HG02852 (cell line): ENCODE measurements at regions not wholly inside any gene's neighbourhood (a gene's known extent, or its start where the extent isn't known, plus 50 kb on each side); places are given as distances from the start of the nearest gene placed in this dataset.
"Not testable (repeated sequence)": the region's sequence is repeated elsewhere in the genome, so short reads cannot be mapped to it uniquely, and the experiment has no call there.

Experiments used
- ATAC-seq: cut with Tn5 transposase; IDR thresholded peaks from one replicate; pipeline ENCODE4 v1.9.1; 2021; ENCODE audit warnings: mild to moderate bottlenecking, moderate library complexity; ENCODE audit not compliant: unreplicated experiment

DNA sequence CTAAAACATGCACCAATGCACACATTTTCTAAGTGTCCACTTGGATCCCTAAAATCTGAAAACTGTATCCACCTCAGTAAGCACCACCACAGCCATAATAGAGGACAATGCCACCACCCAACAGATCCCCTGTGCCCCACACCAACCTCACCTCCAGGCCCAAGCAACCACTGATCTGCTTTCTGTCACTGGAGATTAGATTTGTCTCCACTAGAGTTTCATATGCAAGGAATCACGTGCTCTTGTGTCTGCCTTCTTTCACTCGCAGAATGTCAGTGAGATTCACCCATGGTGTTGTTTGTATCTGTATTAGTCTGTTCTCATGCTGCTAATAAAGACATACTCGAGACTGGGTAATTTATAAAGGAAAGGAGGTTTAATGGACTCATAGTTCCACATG lies 216.1 kb upstream of the WWC1 start:
- ATAC-seq, result no peak

DNA sequence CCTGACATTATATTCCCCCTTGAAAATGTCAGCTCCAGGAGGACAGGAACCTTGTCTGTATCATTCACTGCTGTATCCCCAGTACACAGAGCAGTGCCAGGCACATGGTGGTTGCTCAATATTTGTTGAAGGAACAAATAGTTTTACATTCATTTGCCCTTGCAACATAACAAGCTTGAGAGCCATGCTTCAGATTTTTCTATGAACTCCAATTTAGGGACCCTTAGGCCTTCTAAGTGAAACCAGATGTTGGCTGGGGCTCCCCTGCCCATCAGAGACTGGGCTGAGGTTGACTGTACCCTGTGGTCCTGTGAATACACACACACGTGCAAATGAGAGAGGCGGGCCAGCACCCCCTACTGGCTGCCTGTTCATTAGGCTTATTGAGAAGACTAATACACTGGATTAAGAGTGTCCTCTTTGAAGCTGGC lies 214.9 kb upstream of the WWC1 start:
- ATAC-seq, result no peak

DNA sequence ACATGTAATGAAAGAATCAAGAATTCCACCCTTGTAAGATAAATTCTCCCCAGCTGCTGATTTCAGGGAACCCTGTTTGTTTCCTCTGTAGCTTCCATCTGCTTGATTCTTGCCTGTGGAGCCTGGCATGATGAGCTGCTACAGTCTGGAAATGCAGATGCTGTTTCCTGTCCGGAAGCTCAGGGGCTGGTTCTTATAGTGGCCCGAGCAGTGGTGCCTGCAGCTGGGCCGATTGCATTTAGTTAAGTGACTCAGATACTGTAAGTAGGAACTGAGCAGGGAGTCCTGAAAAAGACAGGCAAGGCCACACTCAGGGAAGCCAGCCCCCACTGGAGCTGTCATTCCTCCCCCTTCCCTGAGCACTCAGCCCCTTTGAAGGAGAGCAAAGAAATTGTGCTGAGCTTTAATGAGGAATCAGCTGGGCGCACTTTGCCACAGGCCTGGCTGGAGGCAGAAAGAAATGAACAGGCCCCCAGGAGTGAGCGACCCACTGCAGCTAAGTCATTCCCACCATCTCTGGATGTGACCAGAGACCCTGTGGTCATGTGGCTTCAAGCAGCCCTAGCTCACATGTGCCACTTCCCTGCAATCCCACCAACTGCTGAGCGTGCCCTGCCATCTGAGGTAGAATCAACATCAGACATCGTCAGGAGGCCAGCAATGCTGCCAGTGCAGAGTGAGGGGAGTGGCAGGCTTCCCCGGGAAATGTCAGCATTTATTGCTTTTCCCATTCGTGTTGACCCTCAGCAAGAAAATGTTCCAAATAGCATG lies 206.0 kb upstream of the WWC1 start:
- no peak for ATAC-seq

DNA sequence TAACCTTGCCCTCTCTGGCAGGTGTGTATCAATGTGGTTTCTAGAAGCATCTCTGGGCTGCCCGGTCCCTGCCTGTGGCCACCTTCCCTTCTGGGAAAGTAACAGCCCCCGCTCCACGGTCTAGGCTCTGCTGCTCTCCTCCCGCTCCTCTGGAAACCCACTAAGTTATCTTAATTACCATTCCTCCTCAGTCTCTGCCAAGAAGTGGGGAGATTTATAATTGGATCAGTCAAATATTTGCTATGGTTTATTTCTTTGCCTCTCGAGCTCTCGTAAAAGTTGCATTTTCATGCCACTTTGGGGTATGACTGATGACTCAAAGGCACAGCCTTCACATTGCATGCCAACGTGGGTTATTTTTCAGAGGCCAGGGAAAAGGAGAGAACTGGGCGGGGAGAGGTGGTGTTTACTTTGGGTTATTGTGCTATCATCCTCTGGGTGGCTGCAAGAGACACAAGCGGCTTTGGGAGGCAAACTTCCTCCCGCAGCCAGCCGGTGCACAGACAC lies 205.3 kb upstream of the WWC1 start:
- ATAC-seq, result no peak

DNA sequence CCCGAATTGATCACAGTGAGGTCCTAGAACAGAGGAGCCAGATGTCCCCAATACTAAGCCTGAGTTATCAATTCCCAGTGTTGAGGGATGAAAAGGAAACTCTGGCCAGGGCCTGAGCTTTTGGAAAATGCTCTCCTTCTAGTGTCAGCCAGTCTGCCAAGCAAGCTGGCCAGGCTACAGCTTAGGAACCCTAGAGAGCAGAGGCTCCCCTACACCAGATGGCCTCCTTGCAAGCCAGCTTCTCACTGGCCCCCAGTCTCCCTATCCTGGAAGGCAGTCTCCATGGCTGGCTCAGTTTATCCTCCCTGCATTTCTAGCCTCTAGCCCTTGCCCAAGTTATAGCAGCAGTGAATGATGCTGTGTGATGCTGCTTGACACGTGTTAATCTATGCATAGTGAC lies 204.7 kb upstream of the WWC1 start:
- no peak for ATAC-seq

DNA sequence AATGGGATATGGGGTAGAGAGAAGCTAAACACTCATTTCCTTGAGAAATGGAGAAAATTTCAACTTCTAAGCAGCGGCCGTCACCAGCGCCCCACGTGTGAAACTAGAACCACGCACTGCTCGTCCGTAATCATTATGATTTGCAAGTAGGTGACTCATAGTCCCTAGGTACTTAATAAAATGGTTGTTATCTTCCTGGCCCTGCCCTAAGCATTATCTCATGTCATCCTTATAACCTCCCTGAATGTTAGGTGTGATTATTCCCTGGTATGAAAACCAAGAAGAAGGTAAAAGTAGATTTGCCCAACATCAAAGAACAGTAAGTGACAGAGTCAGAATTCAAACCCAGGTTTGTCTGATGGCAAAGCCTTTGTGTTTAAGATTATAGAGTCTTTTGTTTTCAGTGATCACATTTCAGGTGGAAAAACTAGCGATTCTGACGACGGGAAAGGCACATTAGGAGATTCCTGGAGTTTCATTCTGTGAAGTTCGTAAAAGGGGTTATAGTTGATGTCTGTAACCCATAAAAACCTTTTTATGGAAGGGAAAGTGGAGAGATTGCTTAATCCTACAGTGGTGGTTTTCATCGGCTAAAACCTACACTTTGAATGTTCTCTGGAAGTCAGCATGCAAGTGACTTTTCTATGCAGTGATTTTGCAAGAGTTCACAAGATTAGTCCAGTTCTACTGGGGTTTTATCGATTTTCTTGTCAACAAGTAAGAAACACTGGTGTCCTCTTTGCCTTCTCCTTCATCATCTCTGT lies 202.9 kb upstream of the WWC1 start:
- no peak for ATAC-seq

DNA sequence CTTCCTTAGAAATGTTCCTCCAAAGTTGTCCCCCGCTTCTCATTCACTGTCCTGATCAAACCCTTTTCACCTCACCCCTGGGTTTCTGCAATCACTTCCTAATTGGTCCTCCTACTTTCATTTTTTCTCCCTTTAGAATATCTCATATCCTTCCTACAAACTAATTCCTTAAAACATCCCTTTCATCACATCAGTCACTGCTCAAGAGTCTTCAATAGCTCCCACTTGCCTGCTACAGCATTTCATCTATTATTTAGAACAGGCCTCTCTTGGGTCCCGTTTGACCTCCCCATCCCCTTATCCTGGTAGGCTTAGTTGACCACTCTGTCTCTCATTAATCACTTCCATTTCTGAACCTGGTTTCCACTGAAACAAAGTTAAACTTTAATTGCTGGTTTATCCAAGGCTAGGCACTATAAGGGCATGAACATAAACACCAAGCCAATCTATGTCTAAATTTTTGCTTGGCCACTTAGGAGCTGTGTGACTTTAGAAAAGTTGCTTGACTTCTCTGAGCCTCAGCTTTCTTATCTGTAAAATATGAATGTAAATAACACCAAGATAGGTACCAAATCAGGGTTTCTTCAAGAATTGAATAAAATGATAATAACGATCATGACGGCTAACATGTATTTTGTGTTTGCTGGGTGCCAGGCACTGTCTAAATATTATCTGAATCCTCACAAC lies 202.1 kb upstream of the WWC1 start:
- ATAC-seq, result no peak

DNA sequence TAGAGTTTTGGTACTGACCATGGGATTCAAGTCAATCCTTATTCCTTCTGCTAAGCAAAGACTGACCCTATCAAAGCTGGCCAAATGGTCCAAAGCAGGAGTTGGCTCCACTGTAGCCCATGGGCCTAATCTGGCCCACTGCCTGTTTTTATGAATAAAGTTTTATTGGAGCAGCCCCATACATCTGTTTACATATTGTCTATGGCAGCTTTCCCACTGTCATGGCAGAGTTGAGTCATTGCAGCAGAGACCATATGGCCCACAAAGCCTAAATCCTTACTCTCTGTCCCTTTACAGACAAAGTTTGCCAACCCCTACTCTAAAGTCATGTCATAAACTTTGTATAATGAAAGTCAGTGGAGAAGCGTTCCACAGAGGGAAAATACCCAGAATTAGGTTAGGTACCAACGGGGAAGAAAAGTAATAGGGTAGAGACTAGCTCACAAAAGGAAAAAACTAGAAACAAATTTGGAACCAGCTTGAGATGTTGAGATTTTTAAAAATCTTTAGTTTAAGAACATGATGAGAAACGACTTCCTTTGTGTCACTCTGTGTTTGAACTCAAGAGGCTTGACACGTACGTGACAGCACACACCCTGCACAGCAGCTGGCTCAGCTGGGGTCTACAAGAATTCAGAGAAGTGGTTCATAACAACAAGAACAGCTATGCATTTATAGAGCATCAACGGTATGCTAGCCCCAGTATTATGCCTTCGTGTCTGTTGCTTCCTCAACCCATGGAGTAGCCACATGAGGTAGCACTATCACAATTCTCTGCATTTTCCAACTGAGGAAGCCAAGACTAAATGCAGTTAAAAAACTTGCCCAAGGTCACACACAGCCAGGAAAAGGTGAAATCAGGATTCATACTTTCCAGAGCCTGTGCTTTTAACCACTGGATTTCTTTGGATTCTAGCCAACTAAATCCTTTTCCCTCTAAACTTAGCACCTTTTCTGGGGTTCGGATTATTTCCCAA lies 198.9 kb upstream of the WWC1 start:
- ATAC-seq, result no peak

DNA sequence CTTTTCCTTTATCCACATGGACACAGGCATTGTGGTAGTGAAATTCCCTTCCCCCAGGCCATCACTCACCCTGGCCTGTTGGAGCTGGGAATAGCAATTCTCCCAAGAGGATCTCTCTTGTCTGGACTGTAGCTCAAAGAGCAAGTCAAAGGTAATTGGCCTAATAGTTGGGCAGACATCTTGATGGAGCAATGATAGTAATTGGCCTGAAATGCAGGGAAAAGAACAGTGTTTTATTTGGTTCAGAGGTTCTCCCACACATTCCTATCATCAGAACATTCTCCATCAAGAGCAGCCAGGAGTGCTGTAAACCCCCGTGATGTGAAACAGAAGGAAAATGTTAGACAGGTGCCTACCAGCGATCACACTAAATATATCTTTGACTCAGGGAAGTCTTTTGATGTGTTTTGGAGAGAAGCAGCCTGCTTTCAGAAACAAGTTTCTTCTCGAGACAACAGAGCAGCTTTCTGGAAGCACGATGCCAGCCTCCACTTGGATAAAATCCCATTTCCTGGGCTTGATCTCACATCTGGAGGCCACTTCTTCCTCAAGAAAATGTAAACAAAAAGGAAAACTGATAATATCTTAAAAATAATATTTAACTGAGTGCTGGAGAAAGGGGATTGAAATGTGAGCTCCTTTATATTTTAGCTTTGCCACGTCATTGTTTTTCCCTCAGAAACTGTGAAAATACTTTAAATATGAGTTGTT lies 198.1 kb upstream of the WWC1 start:
- ATAC-seq, result no peak

DNA sequence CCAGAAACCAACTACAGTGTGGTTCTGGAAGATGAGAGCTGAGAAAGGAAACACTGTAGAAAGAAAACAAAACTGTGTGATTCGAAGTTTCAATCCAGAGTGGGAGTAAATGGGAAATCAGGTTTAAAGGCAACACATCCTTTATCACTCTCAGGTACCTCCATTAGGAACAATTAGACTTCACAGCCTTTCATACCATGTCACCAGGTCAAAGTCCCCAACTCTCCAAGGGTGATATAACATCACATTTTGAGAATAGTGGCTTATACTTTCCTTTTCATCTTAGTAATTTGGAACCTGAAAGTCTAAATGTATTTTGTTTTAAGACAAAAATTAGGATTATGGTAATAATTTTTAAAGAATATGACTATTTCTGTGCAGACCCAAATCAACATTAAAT lies 194.9 kb upstream of the WWC1 start:
- ATAC-seq, result no peak

DNA sequence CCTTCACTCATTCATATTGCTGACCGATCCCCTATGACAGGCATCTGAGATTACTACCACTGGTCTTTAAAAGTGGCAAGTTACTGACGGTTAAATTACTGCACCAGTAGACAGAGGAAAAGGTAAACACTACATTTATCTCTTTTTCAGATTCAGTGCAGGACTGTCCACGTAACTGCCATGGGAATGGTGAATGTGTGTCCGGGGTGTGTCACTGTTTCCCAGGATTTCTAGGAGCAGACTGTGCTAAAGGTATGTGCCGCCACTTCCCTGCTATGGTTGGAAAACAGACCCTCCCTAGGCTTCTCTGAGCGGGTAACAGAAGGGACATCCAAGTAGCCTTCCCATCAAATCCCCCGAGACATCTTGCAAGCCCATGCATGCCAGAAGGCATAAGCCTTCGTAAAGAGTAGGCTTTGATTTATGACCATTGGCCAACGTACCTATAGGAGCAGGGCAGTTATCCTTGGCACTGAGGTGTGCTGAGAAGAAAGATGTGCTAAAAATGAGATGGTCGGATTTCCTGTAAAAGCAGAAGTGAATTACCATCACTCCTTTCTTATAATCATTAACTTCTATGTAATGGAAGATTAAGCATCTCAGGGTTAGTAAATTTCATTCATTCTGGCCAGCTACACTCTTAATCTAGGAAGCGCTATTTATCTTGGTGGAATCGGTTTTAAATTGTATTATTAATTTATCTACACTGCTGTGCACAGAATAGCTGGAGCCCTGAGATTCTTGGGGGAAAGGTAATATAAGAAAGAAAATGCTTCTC lies 193.4 kb upstream of the WWC1 start:
- ATAC-seq, result no peak

DNA sequence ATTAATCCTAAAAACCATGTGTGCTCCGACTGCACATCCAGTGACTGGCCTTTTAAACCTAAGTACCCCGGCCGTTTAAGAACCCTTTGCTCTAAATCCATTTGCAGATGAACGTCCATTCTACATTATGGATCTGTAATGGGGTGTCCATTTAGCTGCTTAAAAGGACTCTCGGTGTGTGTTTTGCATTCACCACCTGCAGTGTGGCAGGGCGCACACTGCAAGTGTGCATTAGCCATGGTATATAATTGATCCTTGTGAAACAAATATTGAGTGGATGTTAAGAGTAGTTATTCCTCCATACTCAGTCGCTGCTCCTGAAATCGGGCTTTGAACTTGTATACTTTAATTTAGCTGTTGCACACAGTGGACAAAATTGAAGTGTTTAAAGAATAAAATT lies 190.1 kb upstream of the WWC1 start:
- ATAC-seq, result no peak

DNA sequence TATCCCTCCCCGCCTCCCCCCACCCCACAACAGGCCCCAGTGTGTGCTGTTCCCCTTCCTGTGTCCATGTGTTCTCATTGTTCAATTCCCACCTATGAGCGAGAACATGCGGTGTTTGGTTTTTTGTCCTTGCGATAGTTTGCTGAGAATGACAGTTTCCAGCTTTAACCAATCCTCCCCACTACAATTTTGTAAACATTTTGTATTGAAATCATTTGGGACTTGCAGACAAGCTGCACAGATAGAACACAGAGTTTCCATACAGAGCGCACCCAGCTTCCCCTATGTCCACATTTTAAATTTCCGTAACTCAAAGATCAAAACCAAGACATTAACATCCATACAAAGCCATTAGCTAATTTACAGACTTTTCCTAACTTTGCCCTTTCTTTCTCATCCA lies 188.4 kb upstream of the WWC1 start:
- not testable (repeated sequence) for ATAC-seq

DNA sequence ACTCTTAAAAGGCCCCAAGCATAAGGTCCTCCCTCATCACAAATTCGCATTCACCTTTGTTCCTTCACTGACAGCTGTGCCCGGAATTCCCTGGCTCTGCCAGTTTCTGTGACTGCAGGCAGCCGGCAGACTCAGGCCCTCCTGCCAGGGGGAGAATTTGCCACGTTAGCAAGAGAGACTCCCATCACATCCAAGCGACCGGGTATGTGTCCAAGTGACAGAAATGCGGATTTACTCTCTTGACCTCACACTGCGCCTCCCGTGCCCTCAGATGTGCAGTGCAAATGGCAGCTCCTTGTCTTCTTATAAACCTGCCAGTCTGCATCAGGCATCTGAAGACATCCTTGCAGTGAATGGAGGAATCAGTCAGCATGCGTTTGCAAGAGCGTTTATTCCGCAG lies 187.1 kb upstream of the WWC1 start:
- no peak for ATAC-seq

DNA sequence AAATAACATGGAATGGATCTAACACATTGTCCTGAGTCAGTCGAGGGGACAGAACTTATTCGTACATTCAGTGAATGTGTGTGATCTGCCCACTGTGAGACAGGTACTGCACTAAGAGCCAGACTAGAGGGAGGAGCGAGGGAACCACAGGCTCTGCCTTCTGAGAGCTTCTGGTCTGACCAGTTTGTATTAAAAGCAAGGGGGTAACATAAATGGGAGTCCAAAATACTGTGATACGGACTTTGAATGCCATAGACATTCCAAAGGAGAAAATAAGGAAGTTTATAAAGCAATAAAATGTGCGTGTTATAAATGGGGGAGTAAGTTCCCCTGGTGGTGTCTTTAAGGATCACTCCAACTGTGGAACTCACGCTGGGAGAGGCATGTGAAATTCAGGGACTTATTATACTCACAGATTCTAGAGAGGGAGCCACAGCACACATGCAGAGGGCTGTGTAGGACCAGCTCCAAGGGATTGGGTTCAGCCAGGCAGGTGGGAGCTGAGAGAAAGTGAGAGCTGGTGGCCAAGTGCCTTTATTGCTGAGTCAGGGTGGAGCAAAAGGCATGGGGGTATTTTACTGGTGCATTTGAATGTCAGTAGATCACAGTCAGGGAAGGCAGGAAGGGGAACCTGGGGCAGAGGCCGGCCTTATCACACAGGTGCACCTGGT lies 186.5 kb upstream of the WWC1 start:
- no peak for ATAC-seq

DNA sequence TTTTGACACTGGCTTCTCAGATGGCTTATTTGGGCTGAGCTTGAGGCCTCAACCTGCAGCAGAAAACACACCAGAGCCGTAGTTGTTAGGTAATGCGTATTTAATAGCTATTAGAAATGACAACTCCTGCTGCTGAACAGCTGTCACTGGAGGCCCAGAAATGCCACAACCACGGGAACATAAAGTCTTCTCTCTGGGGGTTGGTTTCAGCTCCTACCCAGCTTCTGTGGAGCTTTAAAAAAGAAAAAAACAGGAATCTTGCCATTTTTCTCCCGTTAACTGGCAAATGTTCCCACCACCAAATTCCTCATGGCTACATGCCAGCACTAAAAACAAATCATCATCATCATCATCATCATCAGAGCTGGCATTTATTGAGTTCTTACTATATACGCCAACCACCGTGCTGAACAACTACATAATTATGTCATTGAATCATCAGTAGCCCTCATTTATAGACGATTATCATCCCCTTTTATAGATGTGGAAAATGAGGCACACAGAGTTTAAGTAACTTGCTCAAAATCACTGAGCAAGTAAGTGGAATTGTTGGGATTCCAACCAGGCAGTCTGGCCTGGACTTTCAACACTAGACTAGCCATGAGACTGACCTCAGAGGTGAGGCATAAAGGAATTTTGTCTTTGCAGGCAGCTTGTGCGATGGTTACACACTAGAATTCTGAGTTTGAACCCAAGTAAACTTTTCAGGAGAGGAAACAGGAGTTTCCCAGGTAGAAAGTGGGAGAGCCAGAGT lies 185.3 kb upstream of the WWC1 start:
- no peak for ATAC-seq

DNA sequence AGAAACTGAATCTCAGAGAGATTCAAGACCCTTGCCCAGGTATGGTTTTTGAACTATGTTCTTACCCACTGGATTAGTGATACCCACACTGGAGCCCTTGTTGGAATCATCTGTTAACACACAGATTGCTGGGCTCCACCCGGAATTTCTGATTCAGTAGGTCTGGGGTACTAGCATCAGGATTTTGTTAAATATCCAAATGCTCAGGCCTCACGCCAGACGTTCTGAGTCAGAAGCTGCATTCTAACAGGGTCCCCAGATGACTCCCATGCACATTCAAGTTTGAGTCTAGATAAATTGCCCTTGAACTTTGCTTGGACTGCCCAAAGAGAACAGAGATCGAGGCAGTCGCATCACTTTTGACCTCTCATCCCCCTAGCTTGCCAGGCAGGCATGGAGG lies 182.0 kb upstream of the WWC1 start:
- no peak for ATAC-seq

DNA sequence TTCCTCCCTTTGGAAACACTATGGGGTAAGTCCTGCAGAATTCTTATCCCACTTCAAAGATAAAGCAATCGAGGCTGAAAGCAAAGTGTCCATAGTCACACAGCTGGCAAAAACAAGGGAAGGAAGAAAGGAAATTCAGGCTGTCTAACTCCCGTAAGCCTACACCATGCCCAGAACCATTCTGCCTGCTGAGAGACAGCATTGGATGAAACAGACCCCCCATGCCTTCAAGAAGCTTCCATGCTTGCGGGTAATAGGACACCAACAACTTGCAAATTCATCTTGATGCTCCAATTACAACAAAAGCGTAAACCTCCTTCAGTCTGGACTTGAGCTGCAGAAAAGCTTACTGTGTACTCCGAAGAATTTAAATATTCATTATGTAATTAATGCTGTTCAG lies 181.1 kb upstream of the WWC1 start:
- no peak for ATAC-seq
